GM19467 (cell line): ENCODE measurements at regions not wholly inside any gene's neighbourhood (a gene's known extent, or its start where the extent isn't known, plus 50 kb on each side); places are given as distances from the start of the nearest gene placed in this dataset.
"Not testable (repeated sequence)": the region's sequence is repeated elsewhere in the genome, so short reads cannot be mapped to it uniquely, and the experiment has no call there.

ENCODE experiments used
- ATAC-seq: cut with Tn5 transposase; IDR thresholded peaks from one replicate; pipeline ENCODE4 v1.9.1; 2021; ENCODE audit warnings: mild to moderate bottlenecking, moderate library complexity; ENCODE audit not compliant: unreplicated experiment

DNA sequence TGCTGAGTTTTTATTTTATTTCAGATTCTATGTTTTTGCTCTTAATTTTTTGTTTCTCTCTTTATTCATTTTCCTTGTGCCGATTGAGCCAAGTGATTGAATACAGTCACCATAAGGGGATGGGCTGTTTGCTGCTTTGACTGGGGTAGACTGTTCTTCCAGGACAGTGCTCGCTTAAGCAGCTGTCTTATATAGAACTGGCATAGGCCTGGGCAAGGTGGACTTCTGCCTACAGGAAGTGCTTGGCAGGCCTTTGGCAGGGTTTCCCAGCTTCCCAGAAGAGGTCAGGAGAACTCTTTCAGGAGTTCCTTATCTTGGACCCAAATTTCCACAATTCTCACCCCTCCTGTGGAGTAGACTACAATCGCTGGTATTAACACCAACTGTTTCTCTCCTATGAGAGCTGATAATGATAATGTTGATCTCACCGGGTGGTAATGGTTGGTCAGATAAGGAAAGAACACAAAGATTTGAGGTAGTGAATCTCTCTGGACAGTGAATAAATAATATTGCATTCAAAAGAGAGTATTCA lies 207.5 kb upstream of the ST6GAL2 start:
- no peak for ATAC-seq

DNA sequence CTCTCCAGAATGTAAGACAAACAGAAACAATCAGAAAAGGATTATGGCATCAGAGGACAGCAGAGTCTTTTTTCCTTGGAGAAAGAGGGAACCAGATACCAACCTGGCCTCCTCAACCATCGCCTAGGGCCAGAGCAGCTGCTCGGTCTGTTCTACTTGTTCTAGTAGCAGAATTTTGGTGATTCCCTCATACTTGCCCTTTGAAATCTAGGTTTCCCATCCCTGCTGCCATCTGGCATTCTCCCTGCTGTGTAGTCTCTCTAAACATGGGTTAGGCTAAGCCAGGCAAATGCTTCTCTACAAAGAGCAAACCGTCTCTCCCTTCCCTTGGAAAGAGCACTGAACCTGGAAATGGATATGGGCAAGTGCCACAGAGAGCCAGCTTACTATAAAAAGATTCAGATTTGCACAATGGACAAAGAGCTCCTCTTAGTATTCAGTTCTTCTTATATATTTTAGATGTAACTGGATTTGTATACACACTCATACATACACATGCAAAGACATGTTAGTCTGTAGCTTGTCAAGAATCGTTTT lies 208.6 kb upstream of the ST6GAL2 start:
- ATAC-seq, result no peak

DNA sequence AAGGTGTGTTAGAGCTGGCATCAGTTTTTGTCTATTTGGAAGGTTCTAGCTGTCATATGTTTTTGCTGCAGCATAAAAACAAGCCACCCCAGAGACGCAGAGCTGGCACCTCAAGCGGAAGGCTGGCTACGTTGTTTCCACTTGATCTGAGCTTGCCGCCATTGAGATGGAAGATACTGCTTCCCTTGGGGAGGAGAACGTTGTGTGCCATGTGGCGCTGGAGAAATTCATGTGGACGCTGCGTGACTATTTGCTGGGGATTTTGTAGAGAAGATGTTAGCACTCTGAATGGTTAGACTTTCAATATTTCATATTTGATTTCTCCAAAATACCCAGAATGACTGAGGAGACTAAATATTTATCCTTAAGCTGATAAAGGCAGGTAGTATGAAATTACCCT lies 216.2 kb upstream of the ST6GAL2 start:
- no peak for ATAC-seq

DNA sequence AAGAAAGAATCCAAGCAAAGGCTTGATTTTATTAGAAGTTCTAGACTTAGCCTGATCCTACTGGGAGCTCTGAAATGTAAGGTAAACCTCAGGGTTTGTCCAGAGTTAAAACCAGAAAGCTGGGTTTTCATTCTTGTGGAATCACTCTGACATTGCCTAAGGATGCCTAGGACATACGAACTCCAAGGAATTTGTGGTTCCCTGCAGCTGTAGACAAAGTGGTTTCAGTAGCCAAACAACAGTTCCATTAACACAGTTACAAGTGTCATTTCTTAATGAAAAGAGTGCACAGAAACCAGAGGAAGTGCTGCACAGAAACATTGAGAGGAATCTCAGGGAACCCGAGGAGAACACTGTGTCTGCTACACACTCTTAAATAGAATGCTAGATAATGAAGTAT lies 221.4 kb upstream of the ST6GAL2 start:
- ATAC-seq, result no peak

DNA sequence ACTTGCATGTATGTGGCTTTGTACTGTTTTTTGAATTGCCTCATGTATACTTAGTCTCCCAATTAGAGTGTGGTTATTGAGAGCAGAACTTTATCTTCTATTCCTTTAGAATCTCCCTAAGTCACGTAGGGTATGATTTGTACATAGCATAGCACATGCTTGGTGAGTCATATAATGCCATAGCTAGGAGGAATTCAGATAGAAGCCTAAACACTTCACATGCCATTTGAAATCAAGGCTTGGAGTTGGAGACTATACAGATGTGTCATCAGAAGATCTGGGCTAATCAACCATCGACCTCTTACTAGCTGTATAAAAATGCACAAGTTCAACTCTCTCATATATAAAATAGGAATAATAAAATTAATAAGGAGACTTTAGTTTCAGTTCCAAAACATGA lies 222.6 kb upstream of the ST6GAL2 start:
- no peak for ATAC-seq

DNA sequence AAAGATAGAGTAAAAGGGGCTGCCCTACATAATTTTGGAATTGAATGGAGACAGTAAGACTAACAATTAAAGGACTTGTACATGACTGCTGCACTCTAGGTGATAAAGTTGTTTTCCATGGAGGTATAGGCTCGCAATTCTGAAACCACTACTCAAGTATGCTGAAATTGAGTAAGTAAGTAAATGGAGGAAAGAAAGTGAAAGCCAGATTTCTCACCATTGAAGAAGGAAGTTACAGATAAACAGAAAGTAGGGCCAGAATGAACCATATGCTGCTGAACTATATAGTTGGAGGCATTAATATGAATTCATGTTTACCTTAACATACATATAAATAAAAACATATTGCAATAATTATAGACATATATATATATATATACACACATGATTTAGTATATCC lies 225.7 kb upstream of the ST6GAL2 start:
- no peak for ATAC-seq

DNA sequence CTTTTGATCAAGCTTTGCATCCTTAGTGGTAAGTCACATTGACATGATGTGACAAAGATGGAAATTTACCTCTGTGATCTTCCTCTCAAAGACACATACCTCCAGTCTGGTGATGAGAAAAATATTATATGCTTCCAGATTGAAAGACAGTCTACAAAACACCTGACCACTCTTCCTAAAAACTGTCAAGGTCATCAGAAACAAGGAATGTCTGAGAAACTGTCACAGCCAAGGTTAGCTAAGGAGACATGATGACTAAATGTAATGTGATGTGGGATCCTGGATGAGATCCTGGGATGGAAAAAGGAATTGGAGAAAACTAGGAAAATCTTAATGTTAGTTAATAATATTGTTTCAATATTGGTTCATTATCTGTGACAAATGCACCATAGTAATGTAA lies 226.6 kb upstream of the ST6GAL2 start:
- ATAC-seq, result no peak

DNA sequence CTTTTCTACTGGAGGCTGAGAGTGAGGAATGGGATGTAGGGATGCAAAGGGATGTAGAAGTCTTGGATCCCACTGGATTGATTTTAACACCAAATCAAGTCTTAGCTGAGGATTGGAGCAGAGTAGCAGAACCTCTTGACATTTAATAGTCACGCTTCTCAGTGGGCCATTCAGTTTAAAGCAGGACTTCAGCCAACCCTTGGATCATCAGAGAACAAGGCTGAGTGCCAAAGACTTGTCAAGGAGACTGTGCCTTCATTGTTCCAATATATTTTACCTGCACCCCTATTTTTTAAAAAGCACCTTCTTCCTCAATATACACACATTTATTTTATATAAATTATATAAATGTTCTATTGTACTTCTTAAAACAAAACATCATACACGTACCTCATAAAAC lies 242.4 kb upstream of the ST6GAL2 start:
- no peak for ATAC-seq

DNA sequence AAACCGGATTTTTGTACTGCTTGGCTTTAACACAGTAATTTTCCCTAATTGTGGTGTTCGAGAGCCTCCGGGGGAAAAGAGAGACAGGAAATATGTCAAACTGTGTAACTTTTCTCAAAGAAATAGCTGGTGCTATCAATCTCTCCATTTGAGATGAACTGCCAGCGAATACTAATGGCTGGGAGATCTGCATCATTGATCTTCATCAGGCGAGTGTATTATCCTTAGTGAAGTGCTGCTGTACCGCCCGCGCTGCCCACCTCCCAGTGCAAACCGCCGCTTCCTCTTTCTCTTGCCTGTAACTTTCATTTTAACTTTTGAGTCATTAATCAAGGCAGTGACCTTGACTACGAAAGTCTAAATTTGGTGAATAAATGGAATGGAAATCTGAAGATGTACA lies 246.1 kb upstream of the ST6GAL2 start:
- ATAC-seq, result peak; percentile 94

DNA sequence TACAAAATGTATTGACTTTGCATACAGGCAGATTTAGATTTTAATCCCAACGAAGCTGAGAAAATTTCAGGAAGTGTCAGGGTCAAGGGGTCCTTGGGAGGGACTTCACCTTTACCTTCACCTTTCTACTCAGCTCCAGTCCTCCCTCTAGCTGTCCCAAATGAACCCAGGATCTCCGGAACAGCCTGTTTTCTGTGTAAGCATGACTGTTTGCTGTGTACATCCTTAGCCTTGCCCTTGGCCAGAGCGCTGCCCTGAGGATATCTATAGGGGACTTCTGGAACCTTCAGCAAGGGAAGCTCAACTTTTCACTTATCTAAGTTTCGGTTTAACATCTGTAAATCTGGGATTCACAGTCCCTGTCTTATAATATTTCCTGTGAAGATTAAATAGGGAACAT lies 246.8 kb upstream of the ST6GAL2 start:
- no peak for ATAC-seq

DNA sequence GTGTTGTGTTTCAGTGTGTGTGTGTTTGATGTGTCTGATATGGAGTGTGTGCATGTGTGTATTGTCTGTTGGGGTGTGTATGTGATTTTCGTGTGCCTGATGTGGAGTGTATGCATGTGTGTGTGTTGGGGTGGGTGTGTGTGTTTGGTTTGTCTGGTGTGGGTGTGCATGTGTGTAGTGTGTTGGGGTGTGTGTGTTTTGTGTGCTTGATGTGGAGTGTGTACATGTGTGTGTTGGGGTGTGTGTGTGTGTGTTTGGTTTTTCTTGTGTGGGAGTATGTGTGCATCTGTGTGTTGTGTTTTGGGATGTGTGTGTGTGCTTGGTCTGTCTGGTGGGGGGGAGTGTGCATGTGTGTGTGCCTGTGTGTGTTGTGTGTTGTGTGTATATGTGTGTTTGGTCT lies 247.4 kb upstream of the ST6GAL2 start:
- ATAC-seq, result no peak

DNA sequence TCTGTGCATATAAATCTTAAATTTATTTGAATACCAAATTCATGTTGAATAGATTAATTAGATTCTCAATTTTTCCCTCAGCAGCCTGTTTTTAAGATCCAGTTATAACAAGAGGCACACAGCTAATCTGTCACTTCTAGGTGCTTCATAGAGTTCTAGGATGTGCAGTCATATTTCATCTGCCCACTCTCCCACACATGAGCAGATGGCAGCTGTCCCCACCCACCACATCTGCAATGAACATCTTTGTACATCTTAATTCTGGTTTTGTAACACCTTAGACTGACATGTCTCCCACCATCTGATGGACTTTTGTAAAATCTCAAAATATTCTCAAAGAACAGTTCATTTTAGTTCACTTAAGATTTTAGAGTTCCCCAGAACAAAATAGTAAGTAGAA lies 250.8 kb upstream of the ST6GAL2 start:
- no peak for ATAC-seq

DNA sequence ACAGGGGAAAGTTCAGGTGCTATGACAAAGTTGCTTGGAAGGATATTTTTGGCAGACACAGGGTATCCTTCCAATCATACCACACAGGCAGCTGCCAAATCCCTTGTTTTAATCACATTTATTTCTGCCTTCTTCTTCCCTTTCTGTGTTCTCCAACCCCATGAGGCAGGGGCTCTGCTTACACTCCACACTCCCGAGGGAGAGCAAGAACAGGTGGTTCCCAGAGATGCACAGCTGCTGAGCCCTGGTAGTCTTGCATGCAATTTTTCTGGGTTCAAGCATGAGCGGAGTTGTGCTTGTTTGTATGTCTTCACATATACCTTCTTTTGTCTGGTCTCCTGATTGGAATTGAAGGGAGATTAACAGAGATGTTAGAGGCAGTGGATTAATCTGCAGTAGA lies 251.7 kb upstream of the ST6GAL2 start:
- ATAC-seq, result no peak

DNA sequence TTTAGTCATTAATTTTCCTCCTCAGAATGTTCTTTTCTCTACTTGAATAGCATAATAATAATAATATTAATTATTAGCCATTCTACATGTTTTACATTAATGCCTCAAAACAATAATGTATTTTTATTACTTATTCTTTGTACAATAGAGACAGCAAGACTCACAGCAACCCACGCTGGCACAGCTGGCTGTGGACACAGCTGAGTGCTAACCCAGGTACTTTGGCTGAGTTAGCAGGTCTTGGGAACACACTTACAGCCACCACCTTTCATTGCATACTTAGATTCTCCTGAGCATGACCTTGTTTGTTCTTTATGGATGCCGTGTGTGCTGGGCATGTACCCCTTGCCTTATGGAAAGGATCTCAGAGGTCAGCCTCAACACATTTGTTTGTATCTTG lies 260.2 kb upstream of the ST6GAL2 start:
- no peak for ATAC-seq

DNA sequence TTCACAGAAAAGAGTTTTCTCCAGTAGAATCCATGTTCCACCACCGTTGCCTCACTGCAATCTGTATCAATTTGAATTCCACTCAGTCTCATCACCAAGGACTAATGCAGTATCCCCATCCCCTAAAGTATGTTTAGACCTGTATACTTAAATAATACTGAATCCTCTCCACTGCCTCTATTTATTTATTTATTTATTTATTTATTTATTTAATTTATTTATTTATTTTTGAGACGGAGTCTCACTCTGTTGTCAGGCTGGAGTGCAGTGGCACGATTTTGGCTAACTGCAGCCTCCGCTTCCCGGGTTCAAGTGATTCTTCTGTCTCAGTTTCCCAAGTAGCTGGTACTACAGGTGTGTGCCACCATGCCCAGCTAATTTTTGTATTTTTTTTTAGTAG lies 260.7 kb upstream of the ST6GAL2 start:
- ATAC-seq, result not testable (repeated sequence)

DNA sequence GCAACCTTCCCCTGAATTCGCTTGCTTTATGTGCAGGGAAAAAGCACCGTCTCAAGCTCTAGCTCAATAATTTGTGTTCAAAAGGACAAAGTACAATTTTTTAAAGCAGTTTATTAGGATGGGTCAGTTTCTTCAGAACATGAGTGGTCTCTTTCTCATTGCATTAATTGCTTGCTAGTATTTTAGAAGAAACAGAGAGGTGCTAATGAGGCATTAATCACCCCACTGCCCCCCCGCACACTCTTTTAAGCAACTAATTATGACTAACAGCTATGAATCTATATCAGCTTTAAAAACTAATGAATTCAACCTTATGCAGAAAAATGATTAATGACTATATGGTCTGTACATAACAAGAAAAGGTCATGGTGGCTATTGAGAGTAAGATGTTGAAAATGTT lies 262.1 kb upstream of the ST6GAL2 start:
- no peak for ATAC-seq

DNA sequence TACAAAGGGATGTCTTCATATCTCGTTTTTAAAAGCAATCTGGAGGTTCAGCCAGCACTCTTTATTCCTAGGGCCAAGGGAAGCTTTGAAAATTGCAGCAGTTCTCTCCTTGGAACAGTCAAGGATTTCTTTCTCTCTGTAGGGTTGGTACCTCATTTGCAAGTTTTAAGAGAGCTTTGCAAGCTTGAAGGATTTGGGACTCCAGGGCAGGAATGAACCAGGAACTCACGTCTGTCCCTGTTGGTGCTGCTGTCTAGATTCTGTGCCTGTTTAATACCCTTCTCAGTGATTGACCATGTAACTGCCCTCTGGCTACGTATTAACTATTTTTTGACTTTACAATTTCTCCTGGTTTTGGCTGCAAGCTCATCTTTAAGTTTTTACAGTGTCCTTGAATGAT lies 262.5 kb upstream of the ST6GAL2 start:
- no peak for ATAC-seq

DNA sequence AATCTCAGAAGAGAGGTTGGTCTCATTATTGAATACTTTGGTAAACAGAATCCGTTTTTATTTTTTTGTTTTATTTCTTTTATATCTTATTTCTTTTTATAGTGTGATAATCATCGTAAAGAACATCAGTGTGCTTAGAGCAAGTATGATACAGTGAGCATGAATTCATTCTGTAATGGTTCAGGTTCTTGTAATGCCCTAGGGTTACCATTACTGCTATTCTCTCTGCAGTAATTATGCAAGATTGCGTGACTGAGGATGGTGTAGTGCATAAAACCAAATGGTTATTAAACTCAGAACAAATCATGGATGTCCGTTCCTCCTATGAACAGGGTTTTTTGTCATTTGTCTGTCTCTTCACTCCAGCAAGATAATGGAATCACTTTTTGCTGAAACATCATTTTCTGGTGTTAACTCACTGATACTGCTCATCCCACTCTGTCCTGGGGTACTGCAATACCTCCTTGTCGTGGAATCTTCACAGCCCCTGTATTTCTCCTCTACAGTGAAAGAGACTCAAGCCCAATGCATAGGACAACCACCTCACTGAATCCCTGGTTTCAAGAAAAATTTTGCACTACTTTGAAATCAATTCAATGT lies 274.8 kb upstream of the ST6GAL2 start:
- no peak for ATAC-seq

DNA sequence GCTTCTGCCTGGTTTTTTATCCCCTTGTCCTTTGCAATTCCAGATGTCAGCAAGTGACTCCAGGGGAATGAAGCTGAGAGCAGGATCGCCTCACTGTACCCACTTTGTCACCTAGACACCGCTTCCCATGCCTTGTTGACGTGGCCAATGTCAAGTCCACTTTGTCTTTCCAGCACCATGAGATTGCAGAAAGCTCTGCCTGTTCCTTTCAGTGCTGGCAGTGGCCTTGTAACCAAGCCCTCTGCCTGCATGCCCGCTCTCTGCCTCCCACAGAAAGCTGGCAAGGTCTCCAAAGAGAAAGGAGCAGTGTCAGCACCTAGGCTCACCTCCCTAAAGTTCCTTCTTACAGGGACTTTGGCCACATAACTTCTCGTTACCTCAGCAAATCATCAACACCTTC lies 282.2 kb upstream of the ST6GAL2 start:
- no peak for ATAC-seq

DNA sequence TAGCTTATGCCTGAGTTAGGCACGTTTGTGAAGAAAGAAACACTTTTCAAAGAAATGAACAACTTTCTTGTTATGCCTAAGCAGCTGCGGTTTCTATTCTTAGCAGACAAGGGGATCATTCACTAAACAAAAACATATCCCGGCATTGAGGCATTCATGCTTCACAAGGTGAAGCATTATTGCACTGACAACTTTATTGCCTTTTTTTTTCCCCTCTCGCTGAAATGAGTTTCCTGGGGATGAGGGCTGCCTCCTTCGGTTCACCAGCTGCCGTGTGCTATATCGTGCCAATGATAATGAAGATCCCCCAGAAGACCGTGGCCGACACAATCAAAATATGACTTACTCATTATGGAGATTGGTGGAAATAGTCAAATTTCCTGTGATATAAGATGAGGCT lies 288.2 kb upstream of the ST6GAL2 start:
- ATAC-seq, result no peak

DNA sequence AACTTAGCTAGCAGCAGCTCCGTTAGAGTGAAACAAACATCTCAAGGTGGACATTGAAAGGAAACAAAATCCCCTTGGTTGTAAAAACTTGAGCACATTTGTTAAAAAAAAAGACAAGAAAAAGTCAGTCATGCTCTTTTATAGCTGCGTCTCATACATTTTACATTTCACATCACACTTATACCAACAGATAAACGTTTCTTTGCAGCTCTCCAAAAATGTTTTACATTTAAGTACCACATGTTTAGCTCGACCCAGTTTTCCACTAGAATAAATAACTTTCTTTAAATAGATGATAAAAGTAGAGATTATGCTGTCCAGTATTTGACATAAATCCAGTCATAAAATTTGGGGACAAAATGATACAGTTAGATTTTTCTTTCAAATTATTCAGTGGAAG lies 297.0 kb upstream of the ST6GAL2 start:
- no peak for ATAC-seq

DNA sequence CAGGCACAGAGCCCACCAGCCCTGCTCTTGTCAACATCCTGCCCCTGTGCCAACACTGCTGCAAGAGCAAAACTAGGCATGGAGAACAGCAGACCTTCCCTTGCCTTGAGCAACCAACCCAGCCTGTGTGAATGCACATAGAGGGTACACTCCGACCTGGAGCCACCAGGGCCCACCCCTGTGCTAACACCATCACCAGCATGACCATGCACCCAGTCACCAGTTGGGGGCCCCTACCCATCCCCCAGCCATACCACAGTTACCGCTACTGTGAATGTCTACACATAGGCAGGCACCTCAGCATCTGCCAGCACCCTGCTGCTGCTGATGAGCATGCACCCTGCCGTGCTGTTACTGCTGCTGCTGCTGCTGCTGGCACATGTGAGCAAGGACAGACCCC lies 301.9 kb upstream of the ST6GAL2 start:
- ATAC-seq, result no peak

DNA sequence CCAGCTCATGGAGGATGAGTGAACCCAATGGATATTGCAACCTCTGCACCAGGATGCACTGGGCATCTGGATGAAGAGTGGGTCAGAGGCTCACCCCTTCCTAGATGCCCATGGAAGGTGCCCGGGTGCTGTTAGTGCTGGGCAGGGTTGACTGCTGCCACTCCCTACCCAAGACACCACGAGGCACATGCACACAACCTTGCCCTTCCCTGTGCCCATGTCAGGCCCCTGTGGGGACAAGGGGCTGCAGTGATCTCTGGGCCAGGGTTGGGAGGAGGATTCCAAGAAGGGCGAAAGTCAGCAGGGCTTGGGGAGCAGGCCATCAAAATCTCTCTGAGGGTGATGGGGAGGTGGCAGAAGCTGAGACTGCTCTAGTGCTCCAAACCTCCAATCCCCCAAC lies 309.7 kb upstream of the ST6GAL2 start:
- ATAC-seq, result no peak
